Smooth muscle cell (in vitro differentiated cells): ENCODE measurements at regions not wholly inside any gene's neighbourhood (a gene's known extent, or its start where the extent isn't known, plus 50 kb on each side); places are given as distances from the start of the nearest gene placed in this dataset.

Experiments
- DNase-seq: peaks from one replicate; lab custom pipeline; 2025; ENCODE audit not compliant: unreplicated experiment; lab: John Stamatoyannopoulos, UW
- H2AFZ ChIP-seq: fragments of 200-600 bp; sonication (generic); 2 replicates; pipeline ENCODE4 v1.6.0; 2016; ENCODE audit warnings: antibody characterized with exemption, low read depth, mild to moderate bottlenecking
- H3F3A ChIP-seq: fragments of 200-600 bp; sonication (generic); 2 replicates; pipeline ENCODE4 v1.6.0; 2017; ENCODE audit warnings: antibody characterized with exemption, low read depth
- H3K27ac ChIP-seq: fragments of 200-600 bp; sonication (generic); 2 replicates; pipeline ENCODE4 v1.5.1; 2016; ENCODE audit warnings: low read depth, mild to moderate bottlenecking
- H3K27me3 ChIP-seq: fragments of 200-600 bp; sonication (generic); 2 replicates; pipeline ENCODE4 v1.6.1; 2016; ENCODE audit warnings: low read depth, mild to moderate bottlenecking
- H3K36me3 ChIP-seq: fragments of 200-600 bp; sonication (generic); 2 replicates; pipeline ENCODE4 v1.5.1; 2016; ENCODE audit warnings: low read depth
- H3K4me1 ChIP-seq: fragments of 200-600 bp; sonication (generic); 2 replicates; pipeline ENCODE4 v1.5.1; 2016; ENCODE audit warnings: low read depth
- H3K4me2 ChIP-seq: fragments of 200-600 bp; sonication (generic); 2 replicates; pipeline ENCODE4 v1.6.0; 2016; ENCODE audit warnings: mild to moderate bottlenecking
- H3K4me3 ChIP-seq: fragments of 200-600 bp; sonication (generic); 2 replicates; pipeline ENCODE4 v1.5.1; 2016; ENCODE audit warnings: mild to moderate bottlenecking
- H3K79me2 ChIP-seq: fragments of 200-600 bp; sonication (generic); 2 replicates; pipeline ENCODE4 v1.6.0; 2016; ENCODE audit warnings: low read depth, mild to moderate bottlenecking
- H3K9ac ChIP-seq: fragments of 200-600 bp; sonication (generic); 2 replicates; pipeline ENCODE4 v1.6.0; 2016; ENCODE audit warnings: low read depth
- H3K9me3 ChIP-seq: fragments of 200-600 bp; sonication (generic); replicated peaks from 2 replicates; pipeline ENCODE4 v1.5.1; 2016; ENCODE audit warnings: low read depth
- H4K20me1 ChIP-seq: fragments of 200-600 bp; sonication (generic); 2 replicates; pipeline ENCODE4 v1.6.0; 2016; ENCODE audit warnings: low read depth
- WGBS: methylation state at CpG from one replicate; pipeline ENCODE4 v1.1.7; 2016; ENCODE audit warnings: low lambda C conversion rate; 5-methylcytosine and 5-hydroxymethylcytosine counted together
- TF ChIP-seq, protein P1 (sequence below): fragments of 200-600 bp; sonication (generic); IDR thresholded peaks from 2 replicates; pipeline ENCODE4 v1.5.1; 2017; ENCODE audit warnings: borderline replicate concordance, mild to moderate bottlenecking, antibody characterized with exemption; ENCODE audit not compliant: insufficient read depth, poor library complexity, severe bottlenecking

DNA sequence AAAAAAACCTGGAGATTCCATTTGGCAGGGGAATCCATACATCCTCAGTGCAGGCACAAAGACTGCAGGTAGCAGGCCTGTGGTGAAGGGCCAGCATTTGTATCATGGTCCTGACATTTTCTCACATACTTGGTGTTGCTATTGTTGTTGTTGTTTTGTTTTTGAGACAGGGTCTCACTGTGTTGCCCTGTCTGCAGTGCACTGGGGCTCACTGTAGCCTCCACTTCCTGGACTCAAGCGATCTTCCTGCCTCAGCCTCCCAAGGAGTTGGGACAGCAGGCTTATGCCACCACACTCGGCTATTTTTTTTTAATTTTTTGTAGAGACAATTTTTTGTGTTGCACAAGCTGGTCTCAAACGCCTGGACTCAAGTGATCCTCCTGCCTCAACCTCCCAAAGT lies 140.8 kb upstream of the ZNF644 start:
- Histone ChIP-seq H3K27me3 (no peaks in the 10 kb centered on the region), H3K9me3 (no peaks in the 10 kb centered on the region), H3K79me2 (no peaks in the 10 kb centered on the region), H3F3A (peaks cover 3% of the 10 kb centered on the region), H3K4me2 (no peak overlapping the region), H3K4me1 (no peaks in the 10 kb centered on the region), H3K27ac (no peak overlapping the region), H3K9ac (no peak overlapping the region), H4K20me1 (no peaks in the 10 kb centered on the region), H2AFZ (no peak overlapping the region), H3K36me3 (no peaks in the 10 kb centered on the region), H3K4me3 (no peak overlapping the region)
- TF ChIP-seq, protein P1, sequence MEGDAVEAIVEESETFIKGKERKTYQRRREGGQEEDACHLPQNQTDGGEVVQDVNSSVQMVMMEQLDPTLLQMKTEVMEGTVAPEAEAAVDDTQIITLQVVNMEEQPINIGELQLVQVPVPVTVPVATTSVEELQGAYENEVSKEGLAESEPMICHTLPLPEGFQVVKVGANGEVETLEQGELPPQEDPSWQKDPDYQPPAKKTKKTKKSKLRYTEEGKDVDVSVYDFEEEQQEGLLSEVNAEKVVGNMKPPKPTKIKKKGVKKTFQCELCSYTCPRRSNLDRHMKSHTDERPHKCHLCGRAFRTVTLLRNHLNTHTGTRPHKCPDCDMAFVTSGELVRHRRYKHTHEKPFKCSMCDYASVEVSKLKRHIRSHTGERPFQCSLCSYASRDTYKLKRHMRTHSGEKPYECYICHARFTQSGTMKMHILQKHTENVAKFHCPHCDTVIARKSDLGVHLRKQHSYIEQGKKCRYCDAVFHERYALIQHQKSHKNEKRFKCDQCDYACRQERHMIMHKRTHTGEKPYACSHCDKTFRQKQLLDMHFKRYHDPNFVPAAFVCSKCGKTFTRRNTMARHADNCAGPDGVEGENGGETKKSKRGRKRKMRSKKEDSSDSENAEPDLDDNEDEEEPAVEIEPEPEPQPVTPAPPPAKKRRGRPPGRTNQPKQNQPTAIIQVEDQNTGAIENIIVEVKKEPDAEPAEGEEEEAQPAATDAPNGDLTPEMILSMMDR = no peak
- DNase-seq = no peak
- whole genome bisulfite sequencing = 94% methylated on average over 3 of the region's 3 CpGs

DNA sequence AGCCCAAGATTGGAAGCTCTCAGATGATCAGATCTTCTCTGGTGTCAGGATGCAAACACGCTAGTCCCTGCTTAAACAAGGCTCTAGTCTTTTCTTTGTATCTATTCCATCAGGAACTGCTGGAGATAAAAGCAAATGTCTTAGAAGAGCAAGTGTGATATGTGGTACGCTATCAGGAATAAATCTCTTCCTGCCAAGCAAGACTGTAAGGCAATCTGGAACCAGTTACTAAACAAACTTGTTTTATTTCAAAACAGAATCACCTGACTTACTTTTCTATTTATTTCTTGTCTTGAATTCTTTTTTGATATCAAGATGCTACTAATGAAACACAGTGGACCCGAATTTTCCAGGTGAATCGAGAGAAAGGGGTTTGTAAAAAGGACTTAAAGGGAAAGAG lies 139.9 kb upstream of the ZNF644 start:
- Histone ChIP-seq H3K79me2 (no peaks in the 10 kb centered on the region), H3K27me3 (no peaks in the 10 kb centered on the region), H3K4me3 (no peak overlapping the region), H3K36me3 (no peaks in the 10 kb centered on the region), H4K20me1 (no peaks in the 10 kb centered on the region), H2AFZ (no peak overlapping the region), H3K9ac (no peak overlapping the region), H3K9me3 (no peaks in the 10 kb centered on the region), H3K4me2 (no peak overlapping the region), H3K4me1 (no peaks in the 10 kb centered on the region), H3F3A (peaks cover 3% of the 10 kb centered on the region), H3K27ac (no peak overlapping the region)
- DNase-seq = no peak
- TF ChIP-seq, protein P1 = no peak
- 63% methylated on average over 4 of the region's 4 CpGs for WGBS

DNA sequence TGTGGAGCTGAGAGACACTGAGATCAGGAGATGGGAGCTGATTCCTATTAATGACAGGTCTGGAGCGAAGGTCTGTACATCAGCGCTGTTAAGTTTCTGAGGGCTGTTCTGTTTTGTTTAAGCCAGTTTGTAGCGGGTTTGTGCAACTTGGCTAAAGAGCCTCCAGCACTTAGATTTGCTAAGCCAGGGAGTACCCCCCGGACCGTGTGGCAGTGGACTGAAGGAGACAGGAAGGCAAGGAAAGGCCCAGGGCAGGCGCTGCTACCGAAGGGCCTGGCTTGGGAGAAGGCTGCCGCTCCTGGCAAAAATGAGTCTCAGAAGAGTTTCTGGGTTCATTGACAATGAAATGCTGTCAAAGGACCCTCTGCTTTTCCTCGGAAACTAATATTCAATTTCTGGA lies 139.3 kb upstream of the ZNF644 start:
- Histone ChIP-seq H3K9ac (no peak overlapping the region), H3F3A (peaks cover 3% of the 10 kb centered on the region), H3K36me3 (no peaks in the 10 kb centered on the region), H3K4me1 (no peaks in the 10 kb centered on the region), H3K4me3 (no peak overlapping the region), H3K27ac (no peak overlapping the region), H3K79me2 (no peaks in the 10 kb centered on the region), H3K4me2 (no peak overlapping the region), H2AFZ (no peak overlapping the region), H4K20me1 (no peaks in the 10 kb centered on the region), H3K9me3 (no peaks in the 10 kb centered on the region), H3K27me3 (no peaks in the 10 kb centered on the region)
- DNase-seq = no peak
- WGBS = 67% methylated on average over 9 of the region's 9 CpGs
- TF ChIP-seq, protein P1 = no peak

DNA sequence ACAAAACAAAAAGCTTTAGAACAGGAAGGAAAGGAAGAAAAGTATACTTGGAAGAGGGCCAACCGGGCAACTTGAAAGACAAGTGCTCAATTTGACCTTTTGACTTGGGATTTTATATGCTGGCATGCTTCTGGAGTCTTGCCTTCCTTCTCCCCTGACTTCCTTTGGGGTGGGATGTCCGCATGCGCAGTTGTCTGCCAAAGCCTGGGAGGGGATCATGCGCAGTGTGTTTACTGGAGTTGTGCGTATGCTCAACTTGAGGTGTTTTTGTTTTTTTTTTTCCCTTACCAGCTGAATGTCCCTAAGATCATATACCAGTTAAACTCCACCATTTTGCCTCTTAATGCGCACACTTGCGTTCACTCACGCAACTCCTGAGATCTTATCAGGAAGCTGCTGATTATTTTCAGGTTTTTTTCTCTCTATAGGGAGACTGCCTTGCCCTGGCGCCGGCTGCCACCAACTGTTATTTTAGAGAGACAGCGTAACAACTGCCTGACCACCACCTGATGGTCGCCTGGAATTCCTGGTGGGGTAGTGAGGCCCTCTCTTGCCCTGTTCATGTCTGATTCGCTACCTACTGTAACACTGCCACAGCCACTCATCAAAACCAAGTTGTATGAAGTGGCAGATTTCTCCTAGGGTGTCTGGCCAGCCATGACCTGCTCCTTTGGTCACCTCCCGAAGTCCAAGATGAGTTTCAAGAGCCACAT lies 138.7 kb upstream of the ZNF644 start:
- Histone ChIP-seq H3K79me2 (no peaks in the 10 kb centered on the region), H3K4me1 (no peaks in the 10 kb centered on the region), H3K27ac (no peak overlapping the region), H3F3A (peaks cover 2% of the 10 kb centered on the region), H2AFZ (no peak overlapping the region), H3K36me3 (no peaks in the 10 kb centered on the region), H3K27me3 (no peaks in the 10 kb centered on the region), H3K9ac (no peak overlapping the region), H4K20me1 (no peaks in the 10 kb centered on the region), H3K9me3 (no peaks in the 10 kb centered on the region), H3K4me3 (no peak overlapping the region), H3K4me2 (no peak overlapping the region)
- 91% methylated on average over 14 of the region's 14 CpGs for WGBS
- DNase-seq = no peak
- TF ChIP-seq, protein P1 = no peak
